Myocyte (in vitro differentiated cells): ENCODE measurements at regions not wholly inside any gene's neighbourhood (a gene's known extent, or its start where the extent isn't known, plus 50 kb on each side); places are given as distances from the start of the nearest gene placed in this dataset.
"Not testable (repeated sequence)": the region's sequence is repeated elsewhere in the genome, so short reads cannot be mapped to it uniquely, and the experiment has no call there.

Experiments
- DNase-seq: peaks from one replicate; pipeline ENCODE4 v3.0.0-alpha.2; 2012; ENCODE audit warnings: low read depth

- no peak for DNase-seq
Measured at GRCh38 chr7:114802632-114803031, 119.3 kb upstream of the MDFIC start.

GRCh38 chr7:114806590-114807162, 115.2 kb upstream of the MDFIC start:
- DNase-seq = peak; percentile 48

GRCh38 chr7:114812570-114812969, 109.3 kb upstream of the MDFIC start:
- DNase-seq = no peak

GRCh38 chr7:114813624-114814023, 108.3 kb upstream of the MDFIC start:
- DNase-seq = no peak

- DNase-seq = not testable (repeated sequence)
Measured at GRCh38 chr7:114817036-114817435, 104.9 kb upstream of the MDFIC start.

GRCh38 chr7:114818501-114818900, 103.4 kb upstream of the MDFIC start:
- peak; percentile 50 for DNase-seq

- peak; percentile 87 for DNase-seq
Measured at GRCh38 chr7:114819616-114820362, 102.1 kb upstream of the MDFIC start.

GRCh38 chr7:114821030-114821900, 100.6 kb upstream of the MDFIC start:
- peak; percentile 58 for DNase-seq

- DNase-seq = no peak
Measured at GRCh38 chr7:114822131-114822530, 99.8 kb upstream of the MDFIC start.

- no peak for DNase-seq
Measured at GRCh38 chr7:114822844-114823243, 99.0 kb upstream of the MDFIC start.

- DNase-seq = peak; percentile 86
Measured at GRCh38 chr7:114823290-114823689, 98.6 kb upstream of the MDFIC start.

- no peak for DNase-seq
Measured at GRCh38 chr7:114825423-114825951, 96.4 kb upstream of the MDFIC start.

GRCh38 chr7:114830952-114831351, 90.9 kb upstream of the MDFIC start:
- DNase-seq = no peak

- DNase-seq = no peak
Measured at GRCh38 chr7:114832906-114833595, 88.8 kb upstream of the MDFIC start.

GRCh38 chr7:114835303-114835702, 86.6 kb upstream of the MDFIC start:
- DNase-seq = no peak

- DNase-seq = no peak
Measured at GRCh38 chr7:114835861-114836260, 86.0 kb upstream of the MDFIC start.

- DNase-seq = no peak
Measured at GRCh38 chr7:114842551-114843065, 79.3 kb upstream of the MDFIC start.

- no peak for DNase-seq
Measured at GRCh38 chr7:114843102-114843501, 78.8 kb upstream of the MDFIC start.

- DNase-seq = no peak
Measured at GRCh38 chr7:114851406-114852061, 70.4 kb upstream of the MDFIC start.

- DNase-seq = peak; percentile 40
Measured at GRCh38 chr7:114852293-114852692, 69.6 kb upstream of the MDFIC start.
